ENCODE measurements at regions not wholly inside any gene's neighbourhood (a gene's known extent, or its start where the extent isn't known, plus 50 kb on each side); places are given as distances from the start of the nearest gene placed in this dataset.

DNA sequence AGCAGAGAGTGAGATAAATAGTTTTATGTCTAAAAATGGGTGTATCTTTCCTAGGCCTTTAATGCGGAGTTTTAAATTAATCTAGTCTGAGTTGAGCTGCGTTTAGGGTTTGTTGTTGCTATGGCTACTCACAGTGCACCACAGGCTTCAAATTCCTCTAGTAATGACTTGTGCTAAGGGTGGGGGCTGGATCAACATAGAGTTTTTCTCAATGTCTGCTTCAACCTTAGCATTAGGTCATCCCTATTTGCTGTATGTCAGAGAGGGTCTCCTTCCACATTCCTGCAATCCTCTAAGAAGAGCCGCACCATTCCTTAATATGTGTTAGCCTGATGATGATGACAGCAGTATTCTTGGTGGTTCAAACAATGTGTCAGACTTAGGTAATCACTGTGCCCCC lies 465.6 kb upstream of the KIF2A start:
- ATAC-seq (no peak), DNase-seq (no peak)
- Mint-ChIP-seq H3K4me3 (no peak overlapping the region), H3K36me3 (ENCODE audit: low read depth) (no peaks in the 10 kb centered on the region), H3K9me3 (ENCODE audit: insufficient read depth) (no peaks in the 10 kb centered on the region), H3K4me1 (ENCODE audit: low read depth) (no peaks in the 10 kb centered on the region), H3K27me3 (ENCODE audit: low read depth) (peaks cover 2% of the 10 kb centered on the region), H3K27ac (no peak overlapping the region)
- POLR2A ChIA-PET, result no interaction called here
- CTCF ChIA-PET, result no interaction called here

DNA sequence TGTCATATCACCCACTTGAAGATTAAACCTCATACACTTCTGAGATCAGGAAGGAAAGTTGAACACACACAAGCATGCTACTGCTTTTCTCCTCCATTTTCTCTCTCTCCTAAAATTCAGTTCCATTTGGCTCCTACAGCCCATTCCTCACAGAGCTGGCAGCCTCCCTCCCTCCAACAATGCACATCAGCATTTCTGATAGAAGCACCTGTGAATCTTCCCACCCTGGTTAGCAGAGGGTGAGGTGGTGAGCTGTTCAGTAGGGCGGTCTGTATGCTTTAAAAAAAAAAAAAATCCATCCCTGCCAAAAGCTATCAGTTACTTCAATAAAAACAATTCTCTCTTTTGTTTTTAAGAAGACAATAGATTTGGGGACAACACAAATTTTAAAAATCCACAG lies 463.2 kb upstream of the KIF2A start:
- Mint-ChIP-seq H3K27ac (no peak overlapping the region), H3K36me3 (ENCODE audit: low read depth) (no peaks in the 10 kb centered on the region), H3K4me3 (no peak overlapping the region), H3K9me3 (ENCODE audit: insufficient read depth) (no peaks in the 10 kb centered on the region), H3K4me1 (ENCODE audit: low read depth) (no peaks in the 10 kb centered on the region), H3K27me3 (ENCODE audit: low read depth) (no peaks in the 10 kb centered on the region)
- DNase-seq, result no peak
- CTCF ChIA-PET, result no interaction called here
- no peak for ATAC-seq
- POLR2A ChIA-PET, result no interaction called here

DNA sequence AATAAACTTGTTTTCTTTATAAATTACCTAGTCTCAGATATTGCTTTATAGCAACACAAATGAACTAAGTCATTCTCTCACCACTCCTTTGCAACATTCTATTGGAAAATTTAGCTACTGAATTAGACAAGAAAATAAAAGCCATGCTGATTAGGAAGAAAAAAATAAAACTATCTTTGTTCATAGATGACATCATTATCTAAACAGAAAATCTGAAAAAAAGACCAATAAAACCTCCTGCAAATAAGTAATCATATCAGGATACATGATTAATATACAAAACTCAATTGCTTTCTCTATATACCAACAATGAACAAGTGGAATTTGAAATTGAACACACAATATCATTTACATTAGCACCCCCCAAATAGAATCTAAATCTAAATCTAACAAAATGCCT lies 455.3 kb upstream of the KIF2A start:
- no peak overlapping the region for H3K4me3 Mint-ChIP-seq
- H3K27ac Mint-ChIP-seq, result no peak overlapping the region
- ChIA-PET POLR2A (no interaction called here), CTCF (no interaction called here)
- H3K9me3 Mint-ChIP-seq (ENCODE audit: insufficient read depth), result no peaks in the 10 kb centered on the region
- no peaks in the 10 kb centered on the region for H3K36me3 Mint-ChIP-seq (ENCODE audit: low read depth)
- H3K27me3 Mint-ChIP-seq (ENCODE audit: low read depth), result no peaks in the 10 kb centered on the region
- no peak for ATAC-seq
- no peaks in the 10 kb centered on the region for H3K4me1 Mint-ChIP-seq (ENCODE audit: low read depth)
- no peak for DNase-seq

DNA sequence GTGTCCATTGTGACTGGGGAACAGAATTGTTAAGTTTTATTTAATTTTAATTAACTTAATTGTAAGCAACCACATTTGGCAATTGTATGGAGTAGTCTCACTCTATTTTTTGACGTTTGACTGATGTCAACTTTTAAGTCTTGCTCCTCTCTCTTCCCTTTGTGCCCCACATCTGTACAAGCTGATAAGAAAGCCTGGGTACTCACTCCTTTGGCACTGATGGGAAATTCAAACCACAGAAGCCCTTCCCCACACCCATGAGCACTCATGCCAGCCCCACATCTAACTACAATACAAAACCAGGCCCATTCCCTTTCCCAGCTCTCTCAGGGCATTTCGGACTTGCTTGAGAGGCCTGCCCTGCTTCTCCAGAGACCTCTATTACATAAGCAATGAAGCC lies 451.5 kb upstream of the KIF2A start:
- H3K9me3 Mint-ChIP-seq (ENCODE audit: insufficient read depth), result no peaks in the 10 kb centered on the region
- H3K4me3 Mint-ChIP-seq, result no peak overlapping the region
- no peaks in the 10 kb centered on the region for H3K27me3 Mint-ChIP-seq (ENCODE audit: low read depth)
- ATAC-seq (no peak), DNase-seq (no peak)
- POLR2A ChIA-PET, result no interaction called here
- H3K4me1 Mint-ChIP-seq (ENCODE audit: low read depth), result no peaks in the 10 kb centered on the region
- H3K36me3 Mint-ChIP-seq (ENCODE audit: low read depth), result no peaks in the 10 kb centered on the region
- no peak overlapping the region for H3K27ac Mint-ChIP-seq
- CTCF ChIA-PET, result no interaction called here

DNA sequence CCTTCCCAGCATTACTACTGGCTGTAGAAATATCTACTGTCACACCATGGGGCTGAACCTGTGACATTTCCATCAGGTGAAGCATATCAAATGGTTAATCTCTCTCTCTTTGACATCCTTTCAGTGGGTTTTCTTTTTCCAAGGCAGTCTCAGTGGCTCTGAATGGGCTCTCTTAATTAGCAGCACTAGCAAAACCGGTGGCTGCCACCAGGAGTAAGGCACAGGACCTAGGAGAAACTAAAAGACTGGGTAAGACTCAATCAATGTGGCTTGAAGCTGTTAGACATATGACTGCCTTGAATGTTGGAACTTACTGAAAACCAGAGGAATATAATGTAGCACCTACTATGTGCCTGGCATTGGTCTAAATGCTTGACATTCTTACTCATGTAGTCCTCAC lies 445.0 kb upstream of the KIF2A start:
- ChIA-PET POLR2A (no interaction called here), CTCF (no interaction called here)

DNA sequence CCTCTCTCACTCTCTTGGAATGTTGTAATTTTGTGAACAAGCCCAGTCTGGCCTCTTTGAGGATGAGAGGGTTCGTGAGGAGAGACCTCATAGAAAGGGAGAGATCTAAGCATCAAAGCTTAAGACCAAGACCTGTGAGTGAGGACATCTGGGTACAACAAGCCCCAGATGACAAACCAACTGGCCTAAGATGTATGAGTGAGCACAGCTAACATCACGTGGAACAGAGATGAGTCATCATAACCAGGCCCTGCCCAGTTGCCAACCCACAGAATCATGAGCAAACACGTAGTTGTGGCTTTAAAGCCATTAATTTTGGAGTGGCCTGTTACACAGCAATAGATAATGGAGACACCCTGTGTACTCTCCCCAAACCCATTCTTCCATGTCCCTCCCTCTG lies 439.1 kb upstream of the KIF2A start:
- H3K9me3 Mint-ChIP-seq (ENCODE audit: insufficient read depth), result no peaks in the 10 kb centered on the region
- H3K27me3 Mint-ChIP-seq (ENCODE audit: low read depth), result no peaks in the 10 kb centered on the region
- no peaks in the 10 kb centered on the region for H3K36me3 Mint-ChIP-seq (ENCODE audit: low read depth)
- ChIA-PET POLR2A (no interaction called here), CTCF (no interaction called here)
- H3K4me3 Mint-ChIP-seq, result no peak overlapping the region
- no peak overlapping the region for H3K27ac Mint-ChIP-seq
- no peak for ATAC-seq
- no peaks in the 10 kb centered on the region for H3K4me1 Mint-ChIP-seq (ENCODE audit: low read depth)
- DNase-seq, result peak; percentile 21

More for the DNA sequence above, 445.0 kb upstream of the KIF2A start:
- Mint-ChIP-seq H3K36me3 (ENCODE audit: low read depth) (no peaks in the 10 kb centered on the region), H3K9me3 (ENCODE audit: insufficient read depth) (no peaks in the 10 kb centered on the region), H3K27ac (no peak overlapping the region), H3K27me3 (ENCODE audit: low read depth) (no peaks in the 10 kb centered on the region), H3K4me3 (no peak overlapping the region), H3K4me1 (ENCODE audit: low read depth) (no peaks in the 10 kb centered on the region)
- no peak for DNase-seq
- no peak for ATAC-seq

DNA sequence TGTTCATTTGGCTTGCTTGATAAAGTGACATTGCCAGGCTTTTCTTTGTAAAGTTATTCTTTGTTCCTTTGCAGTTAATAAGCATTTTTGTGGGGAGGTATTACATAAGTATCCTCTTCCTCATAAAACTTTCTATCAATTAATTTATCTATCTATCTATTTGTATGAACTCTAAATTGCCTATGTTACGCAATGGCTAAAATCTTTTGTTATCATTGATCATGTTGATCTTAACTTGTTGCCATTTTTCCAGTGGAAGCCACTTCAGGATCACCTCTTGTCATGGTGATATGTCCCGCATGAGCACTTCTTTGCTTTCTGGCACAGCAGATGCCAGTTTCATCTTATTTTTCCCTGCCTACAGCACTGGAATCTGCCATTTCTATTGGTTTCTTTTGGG lies 436.7 kb upstream of the KIF2A start:
- ChIA-PET CTCF (no interaction called here), POLR2A (no interaction called here)
- no peaks in the 10 kb centered on the region for H3K36me3 Mint-ChIP-seq (ENCODE audit: low read depth)
- DNase-seq, result no peak
- no peaks in the 10 kb centered on the region for H3K4me1 Mint-ChIP-seq (ENCODE audit: low read depth)
- ATAC-seq, result no peak
- no peak overlapping the region for H3K27ac Mint-ChIP-seq
- no peaks in the 10 kb centered on the region for H3K9me3 Mint-ChIP-seq (ENCODE audit: insufficient read depth)
- no peak overlapping the region for H3K4me3 Mint-ChIP-seq
- no peaks in the 10 kb centered on the region for H3K27me3 Mint-ChIP-seq (ENCODE audit: low read depth)

DNA sequence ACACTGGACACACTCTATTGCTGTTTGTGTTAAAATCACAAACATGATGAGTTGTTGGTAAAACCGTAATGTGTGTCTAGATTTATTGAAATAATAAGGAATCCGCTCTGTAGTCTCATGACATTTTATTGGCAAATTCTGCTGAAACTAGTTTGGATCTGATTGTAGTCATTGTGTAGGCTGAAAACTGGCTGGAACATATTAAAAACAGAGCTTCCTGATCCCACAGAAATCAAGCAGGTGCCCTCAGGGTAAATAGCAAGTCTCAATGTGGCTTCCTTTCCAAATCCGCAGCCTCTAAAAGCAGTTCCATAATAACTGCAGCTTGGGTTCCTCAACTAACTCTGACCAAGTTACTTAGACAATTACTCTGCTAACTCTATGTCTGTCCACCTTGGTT lies 427.5 kb upstream of the KIF2A start:
- ChIA-PET CTCF (no interaction called here), POLR2A (interaction anchor here (0.5 kb wide), 1 partner anchor 30 kb away, joined by 5 read pairs; no protein-coding TSS in a partner anchor)
- H3K4me1 Mint-ChIP-seq (ENCODE audit: low read depth), result no peaks in the 10 kb centered on the region
- no peak for ATAC-seq
- no peaks in the 10 kb centered on the region for H3K36me3 Mint-ChIP-seq (ENCODE audit: low read depth)
- H3K27me3 Mint-ChIP-seq (ENCODE audit: low read depth), result no peaks in the 10 kb centered on the region
- DNase-seq, result no peak
- H3K4me3 Mint-ChIP-seq, result no peak overlapping the region
- H3K27ac Mint-ChIP-seq, result no peak overlapping the region
- H3K9me3 Mint-ChIP-seq (ENCODE audit: insufficient read depth), result no peaks in the 10 kb centered on the region

DNA sequence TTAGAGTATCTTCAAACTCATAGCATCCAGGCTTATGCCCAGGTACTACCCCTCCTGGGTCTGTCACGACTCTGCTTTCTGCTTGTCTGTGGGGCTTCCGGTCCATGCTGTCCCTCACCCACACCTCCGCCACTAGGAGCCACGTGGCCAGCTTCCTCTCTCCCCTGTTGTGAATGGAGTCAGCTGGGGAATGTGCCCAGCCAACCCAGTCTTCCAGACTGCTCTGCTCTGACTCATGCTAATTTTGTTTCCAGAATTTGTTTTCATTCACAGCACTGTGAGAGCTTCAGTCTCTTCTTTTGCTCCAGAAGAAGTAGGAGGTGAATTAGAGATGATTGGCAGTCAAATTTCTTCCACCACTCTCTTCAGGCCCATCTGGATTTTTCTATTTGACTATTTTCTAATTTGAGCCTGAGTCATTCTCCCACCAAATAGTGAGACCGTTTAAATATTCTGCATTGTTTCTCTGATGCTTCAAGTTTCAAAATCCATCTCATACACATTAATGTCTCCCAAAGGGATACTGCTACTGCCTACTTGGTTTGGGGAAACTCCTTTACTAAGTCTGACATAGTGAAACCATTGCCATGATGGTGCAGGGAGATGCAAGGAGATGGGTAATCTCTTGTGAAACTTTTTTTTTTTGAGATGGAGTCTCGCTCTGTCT lies 424.1 kb upstream of the KIF2A start:
- Mint-ChIP-seq H3K4me1 (ENCODE audit: low read depth) (no peaks in the 10 kb centered on the region), H3K9me3 (ENCODE audit: insufficient read depth) (no peaks in the 10 kb centered on the region), H3K27me3 (ENCODE audit: low read depth) (no peaks in the 10 kb centered on the region), H3K36me3 (ENCODE audit: low read depth) (no peaks in the 10 kb centered on the region), H3K4me3 (no peak overlapping the region), H3K27ac (no peak overlapping the region)
- no peak for ATAC-seq
- CTCF ChIA-PET, result no interaction called here
- no peak for DNase-seq
- POLR2A ChIA-PET, result no interaction called here

DNA sequence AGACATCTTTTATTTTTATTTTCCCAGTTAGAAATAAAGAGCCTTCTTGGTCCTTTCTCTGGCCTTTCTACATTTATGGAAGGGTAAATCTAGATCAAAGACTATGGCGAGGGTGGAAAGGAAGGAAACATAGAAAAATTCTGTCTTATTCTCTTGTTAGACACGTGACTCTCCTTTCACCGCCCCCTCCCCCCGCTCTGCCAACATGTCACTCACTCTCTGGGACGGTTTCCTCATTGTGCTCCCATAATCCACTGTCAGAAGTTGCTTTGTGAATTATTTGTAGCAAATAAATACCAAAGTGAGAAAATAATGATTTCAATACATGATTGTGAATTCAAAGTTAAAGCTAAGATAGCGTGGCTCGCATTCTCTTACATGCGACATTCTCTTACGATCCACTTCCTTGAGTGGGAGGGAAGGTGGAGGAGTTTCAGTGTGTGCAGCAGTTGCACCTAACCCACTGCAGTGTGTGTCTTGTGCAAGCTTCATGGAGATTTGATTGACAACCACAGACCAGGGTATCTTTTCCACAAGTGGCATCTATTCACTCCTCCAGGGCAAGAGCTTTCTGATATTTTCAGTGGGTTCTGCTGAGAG lies 423.0 kb upstream of the KIF2A start:
- H3K27me3 Mint-ChIP-seq (ENCODE audit: low read depth), result no peaks in the 10 kb centered on the region
- H3K4me1 Mint-ChIP-seq (ENCODE audit: low read depth), result no peaks in the 10 kb centered on the region
- H3K36me3 Mint-ChIP-seq (ENCODE audit: low read depth), result no peaks in the 10 kb centered on the region
- H3K27ac Mint-ChIP-seq, result no peak overlapping the region
- ChIA-PET CTCF (no interaction called here), POLR2A (no interaction called here)
- H3K9me3 Mint-ChIP-seq (ENCODE audit: insufficient read depth), result no peaks in the 10 kb centered on the region
- H3K4me3 Mint-ChIP-seq, result no peak overlapping the region
- DNase-seq (no peak), ATAC-seq (no peak)

DNA sequence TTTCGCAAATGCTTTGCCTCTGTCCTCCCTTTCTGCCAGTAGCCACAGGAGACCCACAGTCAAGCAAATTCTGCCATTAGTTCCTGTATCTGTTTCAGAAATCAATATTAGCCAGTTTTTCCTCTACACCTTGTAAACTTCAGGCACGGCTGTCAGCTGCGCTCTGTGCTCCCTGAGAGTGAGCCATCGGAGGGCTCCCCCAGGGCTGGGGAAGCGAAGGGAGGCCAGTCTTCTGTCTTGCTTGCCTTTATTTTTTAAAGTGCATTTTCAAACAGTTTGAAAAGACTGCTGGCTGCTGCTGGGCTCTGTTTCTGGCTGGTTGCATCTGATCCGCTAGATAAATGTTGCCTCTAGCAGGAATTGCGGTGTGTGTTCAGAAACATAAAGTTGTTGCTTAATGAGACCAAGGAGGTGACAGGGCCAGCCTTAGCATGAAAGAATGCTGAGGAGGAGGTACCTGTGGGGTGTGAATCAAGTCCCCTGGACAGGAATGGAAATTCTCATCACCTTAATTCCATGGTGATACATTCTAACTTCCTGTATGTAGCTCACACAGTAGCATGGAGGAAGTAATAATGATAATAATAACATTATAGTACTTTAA lies 421.7 kb upstream of the KIF2A start:
- no peak overlapping the region for H3K4me3 Mint-ChIP-seq
- ATAC-seq, result no peak
- CTCF ChIA-PET, result no interaction called here
- no peaks in the 10 kb centered on the region for H3K36me3 Mint-ChIP-seq (ENCODE audit: low read depth)
- POLR2A ChIA-PET, result no interaction called here
- DNase-seq, result no peak
- H3K27me3 Mint-ChIP-seq (ENCODE audit: low read depth), result no peaks in the 10 kb centered on the region
- H3K27ac Mint-ChIP-seq, result no peak overlapping the region
- no peaks in the 10 kb centered on the region for H3K4me1 Mint-ChIP-seq (ENCODE audit: low read depth)
- no peaks in the 10 kb centered on the region for H3K9me3 Mint-ChIP-seq (ENCODE audit: insufficient read depth)

DNA sequence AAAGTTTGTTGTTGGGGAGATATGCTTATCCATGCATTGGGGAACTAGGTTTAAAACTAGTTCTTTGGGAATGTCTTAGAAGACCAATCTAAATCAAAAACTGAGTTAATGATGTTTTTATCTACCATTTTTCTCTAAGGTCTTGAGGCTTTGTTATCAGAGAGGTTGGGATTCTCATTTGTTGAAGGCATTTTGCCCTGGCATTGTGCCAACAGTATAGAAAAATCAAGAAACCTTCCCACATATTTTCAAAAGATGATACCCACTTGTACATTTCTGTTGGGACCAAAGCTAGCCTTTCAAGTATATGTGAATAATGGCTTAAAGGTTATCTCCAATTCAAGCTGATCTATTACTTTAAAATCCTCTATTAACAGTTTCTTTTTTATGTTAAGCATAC lies 419.8 kb upstream of the KIF2A start:
- Mint-ChIP-seq H3K27ac (no peak overlapping the region), H3K4me1 (ENCODE audit: low read depth) (no peaks in the 10 kb centered on the region), H3K27me3 (ENCODE audit: low read depth) (no peaks in the 10 kb centered on the region), H3K4me3 (no peak overlapping the region), H3K9me3 (ENCODE audit: insufficient read depth) (no peaks in the 10 kb centered on the region), H3K36me3 (ENCODE audit: low read depth) (no peaks in the 10 kb centered on the region)
- ChIA-PET POLR2A (no interaction called here), CTCF (no interaction called here)
- DNase-seq (no peak), ATAC-seq (no peak)

DNA sequence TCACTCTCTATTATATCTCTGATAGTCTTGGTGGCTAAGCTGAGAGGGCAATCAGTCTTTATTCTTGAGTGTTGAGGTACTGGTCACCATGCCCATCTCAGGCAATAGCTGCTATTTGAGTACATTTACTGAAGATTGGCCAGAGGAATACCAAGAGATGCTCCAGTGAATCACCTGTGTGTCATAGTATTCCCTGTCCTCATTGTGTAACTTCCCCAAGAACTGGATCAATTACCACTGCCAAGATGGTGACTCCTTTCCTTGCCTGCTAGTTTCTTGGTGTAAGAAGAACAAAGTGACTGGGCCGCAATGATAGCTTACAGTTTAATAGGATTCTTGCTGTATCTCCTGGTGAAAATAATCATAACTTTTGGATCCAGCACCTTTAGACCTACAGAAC lies 418.7 kb upstream of the KIF2A start:
- Mint-ChIP-seq H3K9me3 (ENCODE audit: insufficient read depth) (no peaks in the 10 kb centered on the region), H3K27me3 (ENCODE audit: low read depth) (no peaks in the 10 kb centered on the region), H3K36me3 (ENCODE audit: low read depth) (no peaks in the 10 kb centered on the region), H3K27ac (no peak overlapping the region), H3K4me3 (no peak overlapping the region), H3K4me1 (ENCODE audit: low read depth) (no peaks in the 10 kb centered on the region)
- ATAC-seq (no peak), DNase-seq (no peak)
- ChIA-PET CTCF (no interaction called here), POLR2A (no interaction called here)

Measured in activated CD8-positive, alpha-beta T cell treated with anti-CD3 and anti-CD28 coated beads, Interleukin-2, amount 10 ng/mL, durations not matched to agents 7 days and 5 days (primary cell).